ENCODE measurements at regions not wholly inside any gene's neighbourhood (a gene's known extent, or its start where the extent isn't known, plus 50 kb on each side); places are given as distances from the start of the nearest gene placed in this dataset.

- Histone ChIP-seq H3K4me3 (ENCODE audit: low read length) (no peak overlapping the region), H3K27me3 (ENCODE audit: control insufficient read depth, low read length) (no peaks in the 10 kb centered on the region), H4K20me1 (ENCODE audit: control insufficient read depth, insufficient read depth, low read depth, low read length) (no peaks in the 10 kb centered on the region), H3F3A (ENCODE audit: control insufficient read depth, insufficient read depth) (no peaks in the 10 kb centered on the region), H3K27ac (ENCODE audit: low read depth, low read length) (no peak overlapping the region), H3K36me3 (ENCODE audit: control insufficient read depth, low read length) (no peaks in the 10 kb centered on the region), H3K9me3 (ENCODE audit: control insufficient read depth, insufficient read depth, low read length) (no peaks in the 10 kb centered on the region), H3K4me2 (ENCODE audit: low read length) (no peak overlapping the region), H3K9me2 (replicated peaks; ENCODE audit: control insufficient read depth, low read length) (no peaks in the 10 kb centered on the region), H3K4me1 (ENCODE audit: control insufficient read depth, low read length) (no peaks in the 10 kb centered on the region), H3K79me2 (ENCODE audit: control insufficient read depth, low read length) (no peaks in the 10 kb centered on the region)
- TF ChIP-seq CTCF (IDR thresholded peaks at IDR 0.05; ENCODE audit: low read depth, low read length, poor library complexity, severe bottlenecking) (no peak), EZH2phosphoT487 (IDR thresholded peaks at IDR 0.05; ENCODE audit: borderline replicate concordance, low read length) (no peak)
These were observed 160.3 kb upstream of the ESRRG start for GRCh38 chr1:216883518-216883917.

GRCh38 chr1:216881695-216882094, 158.5 kb upstream of the ESRRG start:
- Histone ChIP-seq H3K4me1 (ENCODE audit: control insufficient read depth, low read length) (no peaks in the 10 kb centered on the region), H3K9me2 (replicated peaks; ENCODE audit: control insufficient read depth, low read length) (no peaks in the 10 kb centered on the region), H3K27ac (ENCODE audit: low read depth, low read length) (no peak overlapping the region), H3K27me3 (ENCODE audit: control insufficient read depth, low read length) (no peaks in the 10 kb centered on the region), H3F3A (ENCODE audit: control insufficient read depth, insufficient read depth) (no peaks in the 10 kb centered on the region), H4K20me1 (ENCODE audit: control insufficient read depth, insufficient read depth, low read depth, low read length) (no peaks in the 10 kb centered on the region), H3K4me2 (ENCODE audit: low read length) (no peak overlapping the region), H3K9me3 (ENCODE audit: control insufficient read depth, insufficient read depth, low read length) (no peaks in the 10 kb centered on the region), H3K4me3 (ENCODE audit: low read length) (no peak overlapping the region), H3K79me2 (ENCODE audit: control insufficient read depth, low read length) (no peaks in the 10 kb centered on the region), H3K36me3 (ENCODE audit: control insufficient read depth, low read length) (no peaks in the 10 kb centered on the region)
- TF ChIP-seq EZH2phosphoT487 (IDR thresholded peaks at IDR 0.05; ENCODE audit: borderline replicate concordance, low read length): no peak
- TF ChIP-seq CTCF (IDR thresholded peaks at IDR 0.05; ENCODE audit: low read depth, low read length, poor library complexity, severe bottlenecking): no peak

GRCh38 chr1:216866714-216867113, 143.5 kb upstream of the ESRRG start:
- Histone ChIP-seq H3K27ac (ENCODE audit: low read depth, low read length) (no peak overlapping the region), H4K20me1 (ENCODE audit: control insufficient read depth, insufficient read depth, low read depth, low read length) (no peaks in the 10 kb centered on the region), H3K4me1 (ENCODE audit: control insufficient read depth, low read length) (no peaks in the 10 kb centered on the region), H3K79me2 (ENCODE audit: control insufficient read depth, low read length) (no peaks in the 10 kb centered on the region), H3K4me2 (ENCODE audit: low read length) (no peak overlapping the region), H3K27me3 (ENCODE audit: control insufficient read depth, low read length) (no peaks in the 10 kb centered on the region), H3F3A (ENCODE audit: control insufficient read depth, insufficient read depth) (no peaks in the 10 kb centered on the region), H3K4me3 (ENCODE audit: low read length) (no peak overlapping the region), H3K36me3 (ENCODE audit: control insufficient read depth, low read length) (no peaks in the 10 kb centered on the region), H3K9me3 (ENCODE audit: control insufficient read depth, insufficient read depth, low read length) (no peaks in the 10 kb centered on the region), H3K9me2 (replicated peaks; ENCODE audit: control insufficient read depth, low read length) (no peaks in the 10 kb centered on the region)
- TF ChIP-seq CTCF (IDR thresholded peaks at IDR 0.05; ENCODE audit: low read depth, low read length, poor library complexity, severe bottlenecking): no peak
- TF ChIP-seq EZH2phosphoT487 (IDR thresholded peaks at IDR 0.05; ENCODE audit: borderline replicate concordance, low read length): no peak

- Histone ChIP-seq H3K27ac (ENCODE audit: low read depth, low read length) (no peak overlapping the region), H3F3A (ENCODE audit: control insufficient read depth, insufficient read depth) (no peaks in the 10 kb centered on the region), H3K27me3 (ENCODE audit: control insufficient read depth, low read length) (no peaks in the 10 kb centered on the region), H3K4me2 (ENCODE audit: low read length) (no peak overlapping the region), H3K4me3 (ENCODE audit: low read length) (no peak overlapping the region), H3K79me2 (ENCODE audit: control insufficient read depth, low read length) (no peaks in the 10 kb centered on the region), H3K36me3 (ENCODE audit: control insufficient read depth, low read length) (no peaks in the 10 kb centered on the region), H4K20me1 (ENCODE audit: control insufficient read depth, insufficient read depth, low read depth, low read length) (no peaks in the 10 kb centered on the region), H3K4me1 (ENCODE audit: control insufficient read depth, low read length) (no peaks in the 10 kb centered on the region), H3K9me2 (replicated peaks; ENCODE audit: control insufficient read depth, low read length) (no peaks in the 10 kb centered on the region), H3K9me3 (ENCODE audit: control insufficient read depth, insufficient read depth, low read length) (no peaks in the 10 kb centered on the region)
- TF ChIP-seq CTCF (IDR thresholded peaks at IDR 0.05; ENCODE audit: low read depth, low read length, poor library complexity, severe bottlenecking) (no peak), EZH2phosphoT487 (IDR thresholded peaks at IDR 0.05; ENCODE audit: borderline replicate concordance, low read length) (no peak)
These were observed 132.6 kb upstream of the ESRRG start for GRCh38 chr1:216855810-216856209.

Data from DOHH2 (cell line).